ENCODE measurements at regions not wholly inside any gene's neighbourhood (a gene's known extent, or its start where the extent isn't known, plus 50 kb on each side); places are given as distances from the start of the nearest gene placed in this dataset.

GRCh38 chr7:41103331-41103730, 599.6 kb downstream of the INHBA start:
- Histone ChIP-seq H3K36me3 (no peaks in the 10 kb centered on the region), H3K4me3 (no peak overlapping the region), H3K9me3 (no peaks in the 10 kb centered on the region), H3K27ac (no peak overlapping the region), H3K4me1 (no peaks in the 10 kb centered on the region), H3K27me3 (no peaks in the 10 kb centered on the region)
- intact Hi-C loops (cut with DNase I) = no loop called here
- DNase-seq = no peak
- TF ChIP-seq, protein P1, sequence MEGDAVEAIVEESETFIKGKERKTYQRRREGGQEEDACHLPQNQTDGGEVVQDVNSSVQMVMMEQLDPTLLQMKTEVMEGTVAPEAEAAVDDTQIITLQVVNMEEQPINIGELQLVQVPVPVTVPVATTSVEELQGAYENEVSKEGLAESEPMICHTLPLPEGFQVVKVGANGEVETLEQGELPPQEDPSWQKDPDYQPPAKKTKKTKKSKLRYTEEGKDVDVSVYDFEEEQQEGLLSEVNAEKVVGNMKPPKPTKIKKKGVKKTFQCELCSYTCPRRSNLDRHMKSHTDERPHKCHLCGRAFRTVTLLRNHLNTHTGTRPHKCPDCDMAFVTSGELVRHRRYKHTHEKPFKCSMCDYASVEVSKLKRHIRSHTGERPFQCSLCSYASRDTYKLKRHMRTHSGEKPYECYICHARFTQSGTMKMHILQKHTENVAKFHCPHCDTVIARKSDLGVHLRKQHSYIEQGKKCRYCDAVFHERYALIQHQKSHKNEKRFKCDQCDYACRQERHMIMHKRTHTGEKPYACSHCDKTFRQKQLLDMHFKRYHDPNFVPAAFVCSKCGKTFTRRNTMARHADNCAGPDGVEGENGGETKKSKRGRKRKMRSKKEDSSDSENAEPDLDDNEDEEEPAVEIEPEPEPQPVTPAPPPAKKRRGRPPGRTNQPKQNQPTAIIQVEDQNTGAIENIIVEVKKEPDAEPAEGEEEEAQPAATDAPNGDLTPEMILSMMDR (IDR thresholded peaks at IDR 0.05) = no peak
- no peak for ATAC-seq

- Histone ChIP-seq H3K4me1 (no peaks in the 10 kb centered on the region), H3K27me3 (no peaks in the 10 kb centered on the region), H3K27ac (no peak overlapping the region), H3K9me3 (no peaks in the 10 kb centered on the region), H3K36me3 (no peaks in the 10 kb centered on the region), H3K4me3 (no peak overlapping the region)
- TF ChIP-seq, protein P1 (IDR thresholded peaks at IDR 0.05) = no peak
- no peak for ATAC-seq
- DNase-seq = no peak
- intact Hi-C loops (cut with DNase I) = no loop called here
Observed at GRCh38 chr7:41098846-41099245, 604.0 kb downstream of the INHBA start.

DNA sequence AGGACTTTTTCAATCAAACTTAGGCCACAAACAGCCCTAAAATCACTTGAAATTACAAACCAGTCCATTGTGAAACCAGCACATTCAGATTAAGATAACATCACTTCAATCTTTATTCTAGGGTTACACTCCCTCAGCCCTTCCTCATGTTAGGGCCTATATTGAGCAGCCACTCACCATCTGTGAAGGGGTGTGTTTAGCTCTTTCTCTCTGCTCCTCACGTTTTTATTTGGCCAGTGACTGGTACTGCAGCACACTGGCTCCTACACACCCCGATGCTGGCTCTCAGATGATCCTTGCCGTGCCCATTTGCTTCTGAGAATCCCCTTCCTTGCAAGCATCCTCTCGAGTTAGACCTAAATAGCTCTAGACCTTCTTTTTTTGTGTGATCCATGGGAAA, 604.5 kb downstream of the INHBA start:
- Histone ChIP-seq H3K27ac (no peak overlapping the region), H3K36me3 (no peaks in the 10 kb centered on the region), H3K27me3 (no peaks in the 10 kb centered on the region), H3K9me3 (no peaks in the 10 kb centered on the region), H3K4me3 (no peak overlapping the region), H3K4me1 (no peaks in the 10 kb centered on the region)
- intact Hi-C loops (cut with DNase I) = no loop called here
- DNase-seq (no peak), ATAC-seq (no peak)
- TF ChIP-seq, protein P1 (IDR thresholded peaks at IDR 0.05) = no peak

DNA sequence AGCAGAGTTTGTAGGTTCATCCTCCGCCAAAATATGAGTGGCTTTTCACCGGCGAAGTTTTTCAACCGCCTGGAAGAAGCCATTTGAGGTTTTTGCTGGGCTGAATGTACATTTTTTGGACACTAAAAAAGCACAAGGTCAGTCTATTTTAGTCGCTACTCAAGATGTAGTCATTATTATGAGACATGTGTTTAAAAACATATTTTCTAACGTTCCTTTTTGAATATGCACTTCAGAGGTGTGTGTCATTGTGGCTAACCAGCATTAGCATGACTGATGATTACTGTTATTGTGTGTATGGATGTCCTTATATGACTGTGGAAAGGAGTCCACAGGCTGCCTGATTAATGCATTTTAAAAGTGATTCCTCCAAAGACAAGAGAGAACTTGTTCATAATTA, 605.4 kb downstream of the INHBA start:
- Histone ChIP-seq H3K4me1 (no peaks in the 10 kb centered on the region), H3K36me3 (no peaks in the 10 kb centered on the region), H3K27me3 (no peaks in the 10 kb centered on the region), H3K4me3 (no peak overlapping the region), H3K9me3 (no peaks in the 10 kb centered on the region), H3K27ac (no peak overlapping the region)
- TF ChIP-seq, protein P1 (IDR thresholded peaks at IDR 0.05) = no peak
- intact Hi-C loops (cut with DNase I) = no loop called here
- ATAC-seq (no peak), DNase-seq (no peak)

GRCh38 chr7:41096917-41097316, 606.0 kb downstream of the INHBA start:
- TF ChIP-seq, protein P1 (IDR thresholded peaks at IDR 0.05) = no peak
- intact Hi-C loops (cut with DNase I) = no loop called here

GRCh38 chr7:41093141-41093540, 609.7 kb downstream of the INHBA start:
- DNase-seq (no peak), ATAC-seq (no peak)
- Histone ChIP-seq H3K9me3 (no peaks in the 10 kb centered on the region), H3K36me3 (no peaks in the 10 kb centered on the region), H3K4me3 (no peak overlapping the region), H3K27me3 (no peaks in the 10 kb centered on the region), H3K27ac (no peak overlapping the region), H3K4me1 (no peaks in the 10 kb centered on the region)
- intact Hi-C loops (cut with DNase I) = no loop called here
- TF ChIP-seq, protein P1 (IDR thresholded peaks at IDR 0.05) = no peak

More at GRCh38 chr7:41096917-41097316, 606.0 kb downstream of the INHBA start:
- no peaks in the 10 kb centered on the region for H3K36me3 ChIP-seq
- DNase-seq (no peak), ATAC-seq (no peak)
- H3K27ac ChIP-seq = no peak overlapping the region
- no peaks in the 10 kb centered on the region for H3K9me3 ChIP-seq
- no peak overlapping the region for H3K4me3 ChIP-seq
- H3K4me1 ChIP-seq = no peaks in the 10 kb centered on the region
- no peaks in the 10 kb centered on the region for H3K27me3 ChIP-seq
